OCI-LY7 (cell line): ENCODE measurements at regions not wholly inside any gene's neighbourhood (a gene's known extent, or its start where the extent isn't known, plus 50 kb on each side); places are given as distances from the start of the nearest gene placed in this dataset.

ENCODE experiments used
- EZH2phosphoT487 ChIP-seq: fragments of 200-600 bp; sonication (generic); IDR thresholded peaks from 2 replicates; pipeline ENCODE4 v1.6.1; 2018; ENCODE audit warnings: low read depth, borderline replicate concordance, mild to moderate bottlenecking, mixed run types, antibody characterized with exemption, low read length, moderate library complexity, mixed read lengths
- TF ChIP-seq, protein P1 (sequence below): fragments of 200-600 bp; sonication (generic); conservative IDR thresholded peaks from 2 replicates; pipeline ENCODE4 v1.5.1; 2014; ENCODE audit warnings: mild to moderate bottlenecking, antibody characterized with exemption, low read length, moderate library complexity, mixed read lengths

DNA sequence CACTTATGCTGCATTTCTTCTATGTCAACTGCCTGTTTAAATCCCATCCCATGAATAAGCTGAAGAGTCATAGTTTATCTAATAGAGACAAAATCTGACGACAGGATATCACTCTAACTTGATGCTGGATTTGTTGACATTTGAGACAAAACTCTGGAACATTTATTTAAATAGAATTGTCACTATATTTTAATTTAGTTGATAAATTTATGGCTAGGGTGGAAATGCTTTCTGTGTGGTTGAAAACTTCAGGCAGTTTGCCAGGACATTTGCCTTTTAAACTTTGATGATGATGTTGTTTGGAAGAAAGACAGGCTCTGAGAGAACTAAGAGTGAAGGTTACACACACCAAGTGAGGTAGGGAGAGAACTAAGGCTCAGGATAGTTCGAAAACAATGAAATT lies 68.1 kb downstream of the GJA1 start:
- TF ChIP-seq, protein P1, sequence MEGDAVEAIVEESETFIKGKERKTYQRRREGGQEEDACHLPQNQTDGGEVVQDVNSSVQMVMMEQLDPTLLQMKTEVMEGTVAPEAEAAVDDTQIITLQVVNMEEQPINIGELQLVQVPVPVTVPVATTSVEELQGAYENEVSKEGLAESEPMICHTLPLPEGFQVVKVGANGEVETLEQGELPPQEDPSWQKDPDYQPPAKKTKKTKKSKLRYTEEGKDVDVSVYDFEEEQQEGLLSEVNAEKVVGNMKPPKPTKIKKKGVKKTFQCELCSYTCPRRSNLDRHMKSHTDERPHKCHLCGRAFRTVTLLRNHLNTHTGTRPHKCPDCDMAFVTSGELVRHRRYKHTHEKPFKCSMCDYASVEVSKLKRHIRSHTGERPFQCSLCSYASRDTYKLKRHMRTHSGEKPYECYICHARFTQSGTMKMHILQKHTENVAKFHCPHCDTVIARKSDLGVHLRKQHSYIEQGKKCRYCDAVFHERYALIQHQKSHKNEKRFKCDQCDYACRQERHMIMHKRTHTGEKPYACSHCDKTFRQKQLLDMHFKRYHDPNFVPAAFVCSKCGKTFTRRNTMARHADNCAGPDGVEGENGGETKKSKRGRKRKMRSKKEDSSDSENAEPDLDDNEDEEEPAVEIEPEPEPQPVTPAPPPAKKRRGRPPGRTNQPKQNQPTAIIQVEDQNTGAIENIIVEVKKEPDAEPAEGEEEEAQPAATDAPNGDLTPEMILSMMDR, result no peak
- TF ChIP-seq EZH2phosphoT487, result no peak
